DND-41 (cell line): ENCODE measurements at regions not wholly inside any gene's neighbourhood (a gene's known extent, or its start where the extent isn't known, plus 50 kb on each side); places are given as distances from the start of the nearest gene placed in this dataset.

ENCODE experiments used
- ATAC-seq: fragments of 200-7000 bp; cut with Tn5 transposase; 3 replicates; pipeline ENCODE4 v1.9.1; 2021; ENCODE audit warnings: low read depth; ENCODE audit not compliant: insufficient read depth
- DNase-seq: peaks from one replicate; pipeline ENCODE4 v3.0.0-alpha.2; 2020
- H2AFZ ChIP-seq: 2 replicates; pipeline ENCODE4 v1.6.0; 2012; ENCODE audit warnings: low read depth, low read length
- H3K27ac ChIP-seq: 2 replicates; pipeline ENCODE4 v1.5.1; 2012; ENCODE audit warnings: low read length, inconsistent platforms
- H3K27me3 ChIP-seq: fragments of 200-600 bp; sonication (generic); 2 replicates; pipeline ENCODE4 v1.6.0; 2012; ENCODE audit warnings: low read length, mild to moderate bottlenecking, inconsistent platforms; ENCODE audit not compliant: insufficient read depth, poor library complexity
- H3K36me3 ChIP-seq: 2 replicates; pipeline ENCODE4 v1.5.1; 2012; ENCODE audit warnings: low read length, inconsistent platforms; ENCODE audit not compliant: insufficient read depth
- H3K4me1 ChIP-seq: 2 replicates; pipeline ENCODE4 v1.5.1; 2012; ENCODE audit warnings: mild to moderate bottlenecking, low read length; ENCODE audit not compliant: insufficient read depth
- H3K4me2 ChIP-seq: 2 replicates; pipeline ENCODE4 v1.6.0; 2012; ENCODE audit warnings: mild to moderate bottlenecking, moderate library complexity, low read length, inconsistent platforms; ENCODE audit not compliant: insufficient read depth
- H3K4me3 ChIP-seq, 2 experiments: fragments of 200-600 bp in 1 of 2; shearing (Covaris generic) in 1 of 2; 2 replicates each; pipeline ENCODE4 v1.5.1; 2012 to 2016; ENCODE audit warnings: inconsistent platforms in 2 of 2, low read length in 2 of 2, mild to moderate bottlenecking in 2 of 2, low read depth in 1 of 2, moderate library complexity in 1 of 2
- H3K79me2 ChIP-seq: 2 replicates; pipeline ENCODE4 v1.6.0; 2012; ENCODE audit warnings: low read length, inconsistent platforms; ENCODE audit not compliant: insufficient read depth
- H3K9ac ChIP-seq: 2 replicates; pipeline ENCODE4 v1.6.0; 2012; ENCODE audit warnings: low read depth, mild to moderate bottlenecking, inconsistent platforms, low read length, moderate library complexity
- H3K9me3 ChIP-seq: 2 replicates; pipeline ENCODE4 v1.5.1; 2012; ENCODE audit warnings: low read length, moderate library complexity, mild to moderate bottlenecking, inconsistent platforms; ENCODE audit not compliant: insufficient read depth, severe bottlenecking
- H4K20me1 ChIP-seq: 2 replicates; pipeline ENCODE4 v1.6.0; 2012; ENCODE audit warnings: low read length; ENCODE audit not compliant: insufficient read depth
- CTCF ChIP-seq: IDR thresholded peaks from 2 replicates; pipeline ENCODE4 v1.5.1; 2012; ENCODE audit warnings: borderline replicate concordance, low read length, moderate library complexity, mild to moderate bottlenecking; ENCODE audit not compliant: poor library complexity, severe bottlenecking; ENCODE audit errors: extremely low read depth
- EZH2 ChIP-seq: IDR thresholded peaks from 3 replicates; pipeline ENCODE4 v1.6.1; 2012; ENCODE audit warnings: borderline replicate concordance, low read depth, mild to moderate bottlenecking, moderate library complexity, low read length, inconsistent platforms; ENCODE audit not compliant: severe bottlenecking

- Histone ChIP-seq H3K36me3 (no peaks in the 10 kb centered on the region), H4K20me1 (no peaks in the 10 kb centered on the region), H3K4me1 (no peaks in the 10 kb centered on the region), H3K79me2 (no peaks in the 10 kb centered on the region), H3K27me3 (no peaks in the 10 kb centered on the region), H3K9me3 (no peaks in the 10 kb centered on the region), H3K9ac (no peak overlapping the region), H3K4me3 (no peak overlapping the region), H3K27ac (no peak overlapping the region), H2AFZ (no peak overlapping the region), H3K4me2 (no peak overlapping the region)
- ATAC-seq: no peak
- DNase-seq: no peak
- no peak for TF ChIP-seq CTCF
- TF ChIP-seq EZH2: no peak
Observed at GRCh38 chr2:155309483-155309882, 611.0 kb downstream of the KCNJ3 start.

GRCh38 chr2:155308367-155309009 lies 610.0 kb downstream of the KCNJ3 start:
- Histone ChIP-seq H3K4me2 (no peak overlapping the region), H3K9me3 (no peaks in the 10 kb centered on the region), H4K20me1 (no peaks in the 10 kb centered on the region), H3K27ac (no peak overlapping the region), H2AFZ (no peak overlapping the region), H3K4me3 (no peak overlapping the region), H3K9ac (no peak overlapping the region), H3K79me2 (no peaks in the 10 kb centered on the region), H3K36me3 (no peaks in the 10 kb centered on the region), H3K4me1 (no peaks in the 10 kb centered on the region), H3K27me3 (no peaks in the 10 kb centered on the region)
- no peak for TF ChIP-seq CTCF
- no peak for TF ChIP-seq EZH2
- no peak for DNase-seq
- ATAC-seq: no peak; the same call in 2 of the 3 replicates

- Histone ChIP-seq H3K9me3 (no peaks in the 10 kb centered on the region), H3K36me3 (no peaks in the 10 kb centered on the region), H3K4me2 (no peak overlapping the region), H3K4me1 (no peaks in the 10 kb centered on the region), H3K4me3 (no peak overlapping the region), H3K27ac (no peak overlapping the region), H3K27me3 (no peaks in the 10 kb centered on the region), H3K79me2 (no peaks in the 10 kb centered on the region), H3K9ac (no peak overlapping the region), H4K20me1 (no peaks in the 10 kb centered on the region), H2AFZ (no peak overlapping the region)
- no peak for DNase-seq
- no peak for TF ChIP-seq EZH2
- no peak for TF ChIP-seq CTCF
- ATAC-seq: no peak
Observed at GRCh38 chr2:155301221-155301620, 602.7 kb downstream of the KCNJ3 start.
